GM19395 (cell line): ENCODE measurements at regions not wholly inside any gene's neighbourhood (a gene's known extent, or its start where the extent isn't known, plus 50 kb on each side); places are given as distances from the start of the nearest gene placed in this dataset.
"Not testable (repeated sequence)": the region's sequence is repeated elsewhere in the genome, so short reads cannot be mapped to it uniquely, and the experiment has no call there.

Source experiments
- ATAC-seq: cut with Tn5 transposase; IDR thresholded peaks from one replicate; pipeline ENCODE4 v1.9.1; 2021; ENCODE audit warnings: mild to moderate bottlenecking, moderate library complexity; ENCODE audit not compliant: unreplicated experiment

DNA sequence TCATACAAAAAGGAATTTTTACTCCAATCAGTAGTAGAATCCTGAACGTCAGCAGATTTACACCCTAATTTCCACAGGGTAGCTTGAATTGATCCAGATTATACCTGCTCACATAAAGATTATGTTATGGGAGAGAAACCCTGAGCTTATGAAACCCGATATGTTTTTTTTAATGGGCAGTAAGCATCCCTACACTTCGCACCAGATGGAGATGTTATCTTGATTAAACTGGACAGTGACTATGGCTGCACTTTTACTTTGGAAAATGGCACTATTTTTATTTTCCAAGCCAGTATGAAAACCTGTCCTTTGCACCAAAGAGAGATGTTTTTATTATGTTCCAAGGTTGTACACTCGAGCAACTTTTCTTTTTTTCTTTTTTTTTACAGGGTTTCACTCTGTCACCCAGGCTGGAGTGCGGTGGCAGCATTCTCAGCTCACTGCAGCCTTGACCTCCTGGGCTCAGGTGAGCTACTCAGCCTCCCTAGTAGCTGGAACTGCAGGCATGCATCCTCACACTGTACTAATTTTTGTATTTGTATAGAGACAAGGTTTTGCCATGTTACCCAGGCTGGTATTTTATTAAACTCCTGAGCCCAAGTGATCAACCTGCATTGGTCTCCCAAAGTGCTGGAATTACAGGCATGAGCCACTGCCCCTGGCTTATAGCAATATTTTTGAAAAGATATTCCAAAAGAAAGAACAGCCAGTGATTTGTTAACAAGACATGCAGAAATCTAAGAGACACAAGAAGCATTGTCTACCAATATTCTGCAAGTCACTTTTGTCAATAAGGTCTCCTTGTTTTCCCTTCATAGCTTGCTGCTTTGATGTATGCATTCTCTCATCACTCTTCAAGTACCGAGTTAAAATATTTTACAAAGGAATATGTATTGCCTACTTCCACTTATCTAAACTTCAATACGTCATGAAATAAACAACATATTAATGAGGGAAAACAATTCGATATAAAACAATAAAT is 1412.6 kb downstream of the ZPLD1 start:
- no peak for ATAC-seq

GRCh38 chr3:103851793-103852192 is 1417.0 kb downstream of the ZPLD1 start:
- no peak for ATAC-seq

DNA sequence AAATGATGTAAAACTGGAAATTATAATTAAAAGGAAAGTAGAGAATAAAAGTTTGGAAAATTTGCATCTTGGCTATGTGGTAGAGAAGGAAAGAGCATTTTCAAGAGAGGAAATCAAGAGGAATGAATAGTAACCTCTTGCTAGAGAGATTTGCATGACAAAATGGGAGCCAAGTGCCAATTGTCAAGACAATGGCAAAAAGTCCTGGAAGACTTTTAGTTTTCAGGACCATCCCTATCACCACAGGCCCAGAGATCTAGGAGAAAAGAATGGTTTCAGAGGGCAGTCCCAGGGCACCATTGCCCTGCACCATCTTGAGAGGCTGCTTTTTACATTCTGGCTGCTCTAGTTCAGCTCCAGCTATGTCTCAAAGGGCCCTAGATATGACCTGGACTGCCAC is 1427.6 kb downstream of the ZPLD1 start:
- ATAC-seq = no peak

DNA sequence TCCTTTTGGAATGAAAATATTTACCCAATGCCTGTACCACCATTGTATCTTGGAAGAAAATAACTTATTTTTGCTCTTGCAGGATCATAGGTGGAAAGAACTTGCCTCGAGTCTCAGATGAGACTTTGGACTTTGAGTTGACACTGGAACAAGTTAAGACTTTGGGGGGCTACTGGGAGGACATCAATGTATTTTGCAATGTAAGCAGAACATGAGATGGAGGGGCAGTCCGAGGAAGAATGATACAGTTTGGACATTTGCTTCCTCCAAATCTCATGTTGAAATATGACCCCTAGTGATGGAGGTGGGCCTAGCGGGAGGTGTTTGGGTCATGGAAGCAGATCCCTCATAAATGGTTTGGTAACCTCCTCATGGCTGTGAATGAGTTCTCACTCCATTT is 1428.6 kb downstream of the ZPLD1 start:
- no peak for ATAC-seq

DNA sequence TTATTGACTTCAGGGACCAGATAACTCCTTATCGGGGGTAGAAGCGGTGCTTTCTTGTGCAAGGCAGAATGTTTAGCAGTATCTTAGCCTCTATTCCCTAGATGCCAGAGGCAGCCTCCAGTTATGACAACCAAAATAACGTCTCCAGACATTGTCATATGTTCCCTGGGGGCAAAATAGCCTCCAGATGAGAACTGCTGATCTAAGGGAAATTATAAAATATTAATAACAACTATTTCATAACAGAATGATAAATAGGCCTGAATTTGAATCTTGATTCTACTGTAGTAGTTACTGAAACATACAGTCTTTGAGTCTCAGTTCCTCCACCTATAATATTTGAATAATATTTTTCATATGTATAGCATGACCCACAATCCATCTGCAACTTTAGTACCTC is 1431.3 kb downstream of the ZPLD1 start:
- no peak for ATAC-seq

DNA sequence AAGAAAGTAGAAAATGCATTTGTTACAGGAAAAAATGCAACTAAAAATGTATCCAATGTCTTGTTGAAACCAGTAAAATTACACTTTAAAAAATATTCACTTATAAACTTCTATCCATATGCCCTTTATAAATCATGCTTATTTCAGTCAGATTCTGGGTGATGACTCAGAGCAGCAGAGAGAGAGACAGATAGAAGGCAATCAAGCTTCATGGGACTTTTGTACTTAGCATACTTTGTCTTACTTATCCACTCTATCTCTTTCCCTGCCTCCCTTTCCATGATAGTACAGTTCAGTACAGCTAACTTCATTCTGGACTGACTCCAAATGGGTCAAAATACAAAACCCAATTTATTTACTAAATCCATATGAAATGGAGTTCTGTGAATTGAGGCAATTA is 1438.2 kb downstream of the ZPLD1 start:
- no peak for ATAC-seq

GRCh38 chr3:103873897-103874545 is 1439.2 kb downstream of the ZPLD1 start:
- ATAC-seq = no peak

- ATAC-seq = not testable (repeated sequence)
Measured at GRCh38 chr3:103881809-103882208, 1447.0 kb downstream of the ZPLD1 start.

DNA sequence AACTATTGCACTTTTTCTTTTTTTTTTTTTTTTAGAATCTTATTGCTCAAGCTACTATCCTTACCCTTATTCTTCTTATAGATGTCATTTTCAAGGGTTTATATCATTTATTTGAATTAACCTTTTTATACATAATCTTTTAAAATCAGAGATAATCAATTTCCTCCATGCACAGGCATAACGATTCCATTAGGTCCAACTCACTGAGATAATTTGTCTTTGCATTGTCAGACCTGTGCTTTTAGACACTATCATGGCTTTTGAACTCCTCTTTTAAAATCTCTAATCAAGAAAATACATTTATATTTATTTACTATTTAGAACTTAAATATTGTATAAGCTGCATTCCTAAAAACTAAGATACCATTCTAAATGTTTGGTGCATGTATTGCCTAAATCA is 1454.9 kb downstream of the ZPLD1 start:
- no peak for ATAC-seq

DNA sequence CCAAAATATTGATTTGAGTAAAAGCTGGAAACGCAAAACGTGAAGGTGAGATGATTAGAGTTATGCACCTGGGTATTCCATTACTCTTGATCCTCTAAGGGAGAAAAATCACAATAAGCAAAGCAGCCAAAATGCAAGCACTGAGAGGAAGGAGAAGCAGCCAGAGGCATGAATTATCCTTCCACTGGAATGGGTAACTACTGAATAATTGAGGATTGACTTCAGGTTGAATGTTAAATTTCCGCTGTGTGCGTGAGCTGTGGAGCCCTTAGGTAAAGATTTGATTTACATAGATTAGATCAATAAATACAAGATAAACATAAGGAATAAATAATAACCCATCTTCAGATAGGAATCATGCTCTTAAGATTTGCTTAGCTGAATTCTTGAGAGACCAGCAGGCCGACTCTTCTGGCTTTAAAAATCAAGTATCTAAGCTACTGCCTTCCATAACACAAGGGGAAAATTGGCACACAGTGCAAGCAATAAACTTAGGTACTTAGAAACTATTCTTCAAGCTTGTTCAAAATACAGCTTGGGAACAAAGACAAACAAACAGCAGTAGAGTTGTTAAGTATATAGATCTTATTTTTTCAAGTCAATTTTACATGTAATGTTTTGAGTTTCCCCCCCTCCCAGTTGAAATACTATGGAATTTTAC is 1459.5 kb downstream of the ZPLD1 start:
- ATAC-seq = no peak

DNA sequence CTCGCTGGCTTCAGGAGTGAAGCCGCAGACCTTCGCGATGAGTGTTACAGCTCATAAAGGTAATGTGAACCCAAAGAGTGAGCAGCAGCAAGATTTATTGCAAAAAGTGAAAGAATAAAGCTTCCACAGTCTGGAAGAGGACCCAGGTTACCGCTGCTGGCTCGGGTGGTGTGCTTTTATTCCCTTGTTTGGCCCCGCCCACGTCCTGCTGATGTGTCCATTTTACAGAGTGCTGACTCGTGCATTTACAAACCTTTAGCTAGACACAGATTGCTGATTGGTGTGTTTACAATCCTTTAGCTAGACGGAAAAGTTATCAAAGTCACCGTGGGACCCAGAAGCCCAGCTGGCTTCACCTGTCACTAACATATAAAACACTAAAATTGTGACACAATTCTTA is 1464.5 kb downstream of the ZPLD1 start:
- ATAC-seq = no peak

DNA sequence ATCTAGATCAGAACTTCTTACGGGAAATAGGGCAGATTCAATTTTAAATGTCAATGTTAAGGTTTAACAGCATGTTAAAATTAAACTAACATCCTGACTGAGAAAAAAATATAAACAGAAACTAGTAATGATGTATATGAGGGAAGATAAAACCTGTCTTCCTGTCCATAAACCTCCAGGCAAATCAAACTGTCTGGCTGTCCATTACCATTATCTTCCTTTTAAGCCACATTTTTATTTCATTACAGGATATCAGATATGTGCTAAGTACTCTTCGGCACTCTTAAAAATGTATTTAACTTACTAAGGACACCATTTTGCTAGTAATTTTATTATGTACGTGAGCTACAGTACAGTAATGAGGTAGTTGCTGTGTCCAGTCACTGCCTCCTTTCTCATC is 1461.7 kb upstream of the ALCAM start:
- ATAC-seq = no peak

DNA sequence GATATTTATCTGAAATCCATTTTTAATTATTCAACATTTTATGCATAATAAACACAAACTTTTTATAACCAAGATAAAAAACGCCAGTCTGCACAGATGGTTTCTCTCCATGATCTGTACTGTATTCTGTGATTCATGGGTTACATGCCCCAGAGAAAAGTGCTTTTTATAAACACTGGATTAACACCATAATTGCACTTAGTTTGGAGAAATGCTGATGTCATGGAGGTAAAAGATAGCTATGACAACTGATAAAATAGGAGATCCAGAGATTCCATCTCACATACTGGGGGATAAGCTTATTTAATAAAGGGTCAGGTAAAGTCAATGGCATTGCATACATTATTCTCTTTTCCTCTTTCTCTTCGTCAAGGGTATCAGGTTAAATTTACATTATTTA is 1460.4 kb upstream of the ALCAM start:
- no peak for ATAC-seq

GRCh38 chr3:103906808-103907207 is 1459.9 kb upstream of the ALCAM start:
- no peak for ATAC-seq

DNA sequence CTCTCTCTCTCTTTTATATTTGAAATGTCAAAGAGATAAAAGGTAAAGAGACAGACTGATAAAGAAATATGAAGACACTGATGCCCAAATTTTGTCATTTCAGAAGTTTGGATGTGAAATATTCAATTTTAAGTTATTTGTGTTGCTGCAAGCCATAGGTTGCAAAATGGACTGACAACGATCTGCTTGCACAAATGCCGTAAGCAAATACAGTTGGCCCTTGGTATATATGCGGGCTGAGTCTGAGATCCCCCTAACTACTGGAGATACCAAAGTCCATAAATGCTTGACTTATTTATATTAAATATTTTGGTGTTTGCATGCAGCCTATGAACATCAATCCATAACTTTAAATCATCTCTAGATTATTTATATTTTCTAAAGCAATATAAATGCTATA is 1459.1 kb upstream of the ALCAM start:
- ATAC-seq = no peak

DNA sequence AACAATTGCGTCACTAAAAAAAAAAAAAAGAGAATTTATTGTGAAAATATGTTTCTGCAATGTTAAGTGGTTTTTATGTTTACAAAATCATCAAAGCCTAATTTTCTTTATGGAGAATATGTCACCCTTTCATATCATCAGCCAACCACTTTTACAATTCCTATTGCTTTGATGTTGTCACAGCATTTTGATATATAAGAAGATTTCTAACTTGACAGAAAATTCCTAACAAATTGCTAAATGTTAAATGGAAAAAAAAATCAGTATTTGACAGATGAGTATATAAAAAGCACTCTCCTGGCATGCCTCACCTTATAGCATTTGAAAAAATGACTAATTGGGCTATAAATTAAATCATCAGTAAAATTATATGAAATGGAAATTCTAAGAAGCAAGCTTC is 1457.3 kb upstream of the ALCAM start:
- ATAC-seq = no peak

DNA sequence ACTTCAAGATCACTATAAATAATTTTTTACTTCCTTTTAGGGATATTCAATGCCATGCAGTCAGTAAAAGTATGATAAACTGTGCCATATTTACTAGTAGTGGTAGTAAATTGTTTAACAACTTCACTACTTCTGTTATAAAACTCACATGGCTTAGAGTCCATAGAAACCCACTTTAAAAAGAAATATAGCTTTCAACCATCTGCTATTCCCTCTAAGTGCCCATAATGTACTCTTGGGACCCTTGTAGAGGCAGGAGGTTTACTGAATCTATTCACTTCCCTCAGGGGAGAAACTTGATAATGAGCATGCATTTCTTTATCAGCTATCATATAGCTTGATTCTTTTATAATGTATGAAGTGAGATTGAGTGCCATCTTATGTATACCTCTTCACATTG is 1448.4 kb upstream of the ALCAM start:
- ATAC-seq = no peak

- no peak for ATAC-seq
Measured at GRCh38 chr3:103919327-103919726, 1447.4 kb upstream of the ALCAM start.

DNA sequence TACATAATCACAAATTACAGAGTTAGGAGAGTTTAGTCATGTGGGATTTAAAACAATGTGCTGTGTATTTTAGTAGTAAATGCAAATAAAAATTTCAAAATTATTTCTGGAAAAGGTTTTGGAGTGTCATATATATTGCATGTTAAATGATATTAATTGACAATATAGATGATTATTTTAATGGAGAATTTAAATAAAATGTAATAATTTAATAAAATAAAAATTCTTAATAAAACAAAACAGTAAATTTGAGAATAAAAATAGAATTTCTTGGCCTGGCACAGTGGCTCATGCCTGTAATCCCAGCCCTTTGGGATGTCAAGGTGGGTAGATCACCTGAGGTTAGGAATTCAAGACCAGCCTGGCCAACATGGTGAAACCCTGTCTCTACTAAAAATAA is 1442.8 kb upstream of the ALCAM start:
- no peak for ATAC-seq

- ATAC-seq = no peak
Measured at GRCh38 chr3:103924544-103924943, 1442.2 kb upstream of the ALCAM start.

GRCh38 chr3:103926936-103927335 is 1439.8 kb upstream of the ALCAM start:
- ATAC-seq = no peak

- ATAC-seq = no peak
Measured at GRCh38 chr3:103927896-103928295, 1438.8 kb upstream of the ALCAM start.
